ENCODE measurements at regions not wholly inside any gene's neighbourhood (a gene's known extent, or its start where the extent isn't known, plus 50 kb on each side); places are given as distances from the start of the nearest gene placed in this dataset.

GRCh38 chr5:168169791-168170190 is 121.7 kb upstream of the WWC1 start:
- TF ChIP-seq EP300 (IDR thresholded peaks at IDR 0.05; ENCODE audit: low read depth) (no peak), POLR2AphosphoS5 (IDR thresholded peaks at IDR 0.05) (no peak), POLR2A (IDR thresholded peaks at IDR 0.05) (no peak)
- TF ChIP-seq, protein P1, sequence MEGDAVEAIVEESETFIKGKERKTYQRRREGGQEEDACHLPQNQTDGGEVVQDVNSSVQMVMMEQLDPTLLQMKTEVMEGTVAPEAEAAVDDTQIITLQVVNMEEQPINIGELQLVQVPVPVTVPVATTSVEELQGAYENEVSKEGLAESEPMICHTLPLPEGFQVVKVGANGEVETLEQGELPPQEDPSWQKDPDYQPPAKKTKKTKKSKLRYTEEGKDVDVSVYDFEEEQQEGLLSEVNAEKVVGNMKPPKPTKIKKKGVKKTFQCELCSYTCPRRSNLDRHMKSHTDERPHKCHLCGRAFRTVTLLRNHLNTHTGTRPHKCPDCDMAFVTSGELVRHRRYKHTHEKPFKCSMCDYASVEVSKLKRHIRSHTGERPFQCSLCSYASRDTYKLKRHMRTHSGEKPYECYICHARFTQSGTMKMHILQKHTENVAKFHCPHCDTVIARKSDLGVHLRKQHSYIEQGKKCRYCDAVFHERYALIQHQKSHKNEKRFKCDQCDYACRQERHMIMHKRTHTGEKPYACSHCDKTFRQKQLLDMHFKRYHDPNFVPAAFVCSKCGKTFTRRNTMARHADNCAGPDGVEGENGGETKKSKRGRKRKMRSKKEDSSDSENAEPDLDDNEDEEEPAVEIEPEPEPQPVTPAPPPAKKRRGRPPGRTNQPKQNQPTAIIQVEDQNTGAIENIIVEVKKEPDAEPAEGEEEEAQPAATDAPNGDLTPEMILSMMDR (IDR thresholded peaks at IDR 0.05) = no peak
- no peak for DNase-seq
- Histone ChIP-seq H3K27me3 (no peaks in the 10 kb centered on the region), H3K36me3 (no peaks in the 10 kb centered on the region), H3K4me3 (no peak overlapping the region), H3K4me1 (peaks cover 0 to 19% (median 10%) of the 10 kb centered on the region in 4 donors), H3K27ac (no peak overlapping the region), H3K9me3 (no peaks in the 10 kb centered on the region)
- in situ Hi-C loops (cut with MboI; ENCODE audit: low pct_ligation_motif_present in 1 of 4, low pct_unique_long_range_greater_than_20kb in 1 of 4, low sequenced_read_pairs in 3 of 4) (no loop called here), intact Hi-C loops (cut with DNase I; ENCODE audit: low total_unique reads) (no loop called here)

DNA sequence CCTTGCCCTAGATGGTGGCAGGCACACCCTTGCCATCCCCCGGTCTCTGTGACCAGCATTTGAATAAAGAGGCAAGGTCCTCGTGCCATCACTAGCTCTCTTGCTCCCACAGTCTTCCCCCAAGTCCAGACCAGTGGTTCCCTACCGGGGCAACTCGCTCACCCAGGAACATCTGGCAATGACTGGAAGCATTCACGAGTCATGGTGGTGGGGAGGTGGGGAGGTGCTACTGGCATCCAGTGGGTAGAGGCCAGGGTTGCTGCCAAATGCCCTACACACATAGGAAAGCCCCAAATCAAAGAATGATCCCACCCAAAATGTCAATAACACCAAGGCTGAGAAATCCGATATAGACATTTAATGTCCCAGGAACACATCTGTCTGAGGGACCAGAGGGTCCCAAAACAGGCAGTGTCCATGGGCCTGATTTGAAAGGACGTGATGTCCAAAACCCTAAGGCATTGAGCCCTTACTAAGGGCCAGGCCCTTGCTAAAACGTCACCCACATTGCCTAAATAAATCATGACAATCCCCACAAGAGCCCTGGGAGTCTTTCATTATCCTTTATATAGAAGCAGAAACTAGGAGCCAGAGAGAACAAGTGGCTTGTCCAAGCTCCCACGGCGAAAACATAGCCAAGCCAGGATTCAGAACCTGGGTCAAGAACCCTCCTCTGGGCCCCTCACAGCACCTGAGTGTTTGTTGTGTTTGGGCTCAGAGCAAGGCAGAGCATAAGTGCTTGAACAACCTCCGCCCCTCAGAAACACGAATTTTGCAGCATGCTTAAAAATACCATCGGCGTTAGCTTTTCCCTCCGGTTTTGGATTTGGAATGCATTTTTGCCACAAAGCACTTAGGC is 119.3 kb upstream of the WWC1 start:
- 74 to 82% methylated on average over 6 to 15 of the region's 15 CpGs for WGBS, 2 donors (ENCODE audit: low coverage in 1 of 2)

DNA sequence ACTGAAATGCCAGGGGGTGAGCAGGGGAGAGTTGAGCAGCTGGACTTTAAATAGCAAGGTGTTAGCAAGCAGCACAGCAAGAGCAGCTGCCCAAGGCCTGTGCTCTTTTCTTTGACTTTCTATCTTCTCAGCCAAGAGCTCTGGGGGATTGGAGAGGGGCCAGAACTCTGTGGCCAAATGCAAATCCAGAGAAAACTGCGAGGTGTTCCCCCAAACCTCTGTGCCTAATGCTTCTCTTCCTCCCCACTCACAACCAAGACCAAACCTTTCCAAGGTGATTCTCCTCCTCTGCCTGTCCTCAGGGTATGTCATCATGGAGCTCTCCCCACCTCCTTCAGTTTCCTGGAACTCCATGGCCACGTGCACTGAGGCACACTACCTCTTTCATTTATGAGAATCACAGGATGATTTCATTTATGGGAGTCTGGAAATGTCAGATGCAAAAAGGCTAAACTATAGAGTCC is 118.7 kb upstream of the WWC1 start:
- Histone ChIP-seq H3K4me1 (peaks cover 0 to under 1% (median 0%) of the 10 kb centered on the region in 4 donors), H3K9me3 (no peaks in the 10 kb centered on the region), H3K27ac (no peak overlapping the region), H3K36me3 (no peaks in the 10 kb centered on the region), H3K4me3 (no peak overlapping the region), H3K27me3 (no peaks in the 10 kb centered on the region)
- intact Hi-C loops (cut with DNase I; ENCODE audit: low total_unique reads) (no loop called here), in situ Hi-C loops (cut with MboI; ENCODE audit: low pct_ligation_motif_present in 1 of 4, low pct_unique_long_range_greater_than_20kb in 1 of 4, low sequenced_read_pairs in 3 of 4) (no loop called here)
- DNase-seq = no peak
- 51% methylated on average over 2 of the region's 2 CpGs; no CpG with 5 or more reads in 1 of the 2 donors for WGBS, 2 donors (ENCODE audit: low coverage in 1 of 2)
- TF ChIP-seq EP300 (IDR thresholded peaks at IDR 0.05; ENCODE audit: low read depth) (no peak), POLR2AphosphoS5 (IDR thresholded peaks at IDR 0.05) (no peak), POLR2A (IDR thresholded peaks at IDR 0.05) (no peak)
- TF ChIP-seq, protein P1 (IDR thresholded peaks at IDR 0.05) = no peak

More for the DNA sequence above, 119.3 kb upstream of the WWC1 start:
- Histone ChIP-seq H3K27ac (no peak overlapping the region), H3K9me3 (no peaks in the 10 kb centered on the region), H3K36me3 (no peaks in the 10 kb centered on the region), H3K27me3 (no peaks in the 10 kb centered on the region), H3K4me1 (no peaks in the 10 kb centered on the region), H3K4me3 (no peak overlapping the region)
- in situ Hi-C loops (cut with MboI; ENCODE audit: low pct_ligation_motif_present in 1 of 4, low pct_unique_long_range_greater_than_20kb in 1 of 4, low sequenced_read_pairs in 3 of 4) = no loop called here
- TF ChIP-seq POLR2AphosphoS5 (IDR thresholded peaks at IDR 0.05) (no peak), POLR2A (IDR thresholded peaks at IDR 0.05) (no peak), EP300 (IDR thresholded peaks at IDR 0.05; ENCODE audit: low read depth) (no peak)
- TF ChIP-seq, protein P1 (IDR thresholded peaks at IDR 0.05) = no peak
- intact Hi-C loops (cut with DNase I; ENCODE audit: low total_unique reads) = no loop called here
- DNase-seq = no peak

DNA sequence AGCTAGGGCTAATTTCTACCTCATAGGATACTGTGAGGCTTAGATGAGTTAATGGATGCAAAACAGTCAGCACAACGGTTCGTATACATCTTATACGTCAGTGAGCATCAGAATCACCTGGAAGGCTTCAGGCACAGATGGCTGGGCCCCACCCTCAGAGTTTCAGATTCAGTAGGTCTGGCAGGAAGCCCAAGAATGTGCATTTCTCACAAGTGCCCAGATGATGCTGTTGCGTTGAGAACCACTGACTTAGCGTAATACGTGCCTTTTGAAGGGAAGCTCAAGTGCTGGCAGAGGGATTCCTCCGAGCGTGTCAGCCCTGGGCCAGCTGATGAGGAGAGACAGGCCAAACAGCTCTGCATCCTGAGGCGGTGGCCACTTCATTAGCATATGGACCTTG is 117.1 kb upstream of the WWC1 start:
- WGBS, 2 donors (ENCODE audit: low coverage in 1 of 2) = 69 to 81% methylated on average over 5 to 9 of the region's 9 CpGs
- no peak for DNase-seq
- no peak overlapping the region for H3K4me3 ChIP-seq
- H3K36me3 ChIP-seq = no peaks in the 10 kb centered on the region
- H3K27ac ChIP-seq = no peak overlapping the region
- TF ChIP-seq POLR2AphosphoS5 (IDR thresholded peaks at IDR 0.05) = no peak
- TF ChIP-seq EP300 (IDR thresholded peaks at IDR 0.05; ENCODE audit: low read depth) = no peak
- no peak for TF ChIP-seq POLR2A (IDR thresholded peaks at IDR 0.05)
- TF ChIP-seq, protein P1 (IDR thresholded peaks at IDR 0.05) = no peak
- intact Hi-C loops (cut with DNase I; ENCODE audit: low total_unique reads) (no loop called here), in situ Hi-C loops (cut with MboI; ENCODE audit: low pct_ligation_motif_present in 1 of 4, low pct_unique_long_range_greater_than_20kb in 1 of 4, low sequenced_read_pairs in 3 of 4) (no loop called here)
- H3K27me3 ChIP-seq = no peaks in the 10 kb centered on the region
- peaks cover 0 to 9% (median 0%) of the 10 kb centered on the region in 4 donors for H3K4me1 ChIP-seq
- H3K9me3 ChIP-seq = no peaks in the 10 kb centered on the region

Measured in transverse colon (tissue), 4 donors.